Uterus (tissue), 3 donors: ENCODE measurements at regions not wholly inside any gene's neighbourhood (a gene's known extent, or its start where the extent isn't known, plus 50 kb on each side); places are given as distances from the start of the nearest gene placed in this dataset.
"Not testable (repeated sequence)": the region's sequence is repeated elsewhere in the genome, so short reads cannot be mapped to it uniquely, and the experiment has no call there.

Experiments
- DNase-seq, 2 donors: peaks; one replicate each; pipeline ENCODE4 v3.0.0-alpha.2; 2019 to 2020
- H3K27ac ChIP-seq, 2 donors: fragments of 200-600 bp; sonication (generic); 1 replicate in 1 of 2; 2 replicates in 1 of 2; pipeline ENCODE4 v1.5.1; 2016 to 2018
- H3K27me3 ChIP-seq, 2 donors: fragments of 200-600 bp; sonication (generic); one replicate each; pipeline ENCODE4 v1.5.1; 2018 to 2019; ENCODE audit warnings: control low read depth in 1 of 2
- H3K36me3 ChIP-seq, 2 donors: fragments of 200-600 bp; sonication (generic); one replicate each; pipeline ENCODE4 v1.5.1; 2019; ENCODE audit warnings: control low read depth in 1 of 2
- H3K4me1 ChIP-seq, 2 donors: fragments of 200-600 bp; sonication (generic); one replicate each; pipeline ENCODE4 v1.5.1; 2018 to 2019; ENCODE audit warnings: control low read depth in 1 of 2
- H3K4me3 ChIP-seq, 2 donors: fragments of 200-600 bp; sonication (generic); 1 replicate in 1 of 2; 2 replicates in 1 of 2; pipeline ENCODE4 v1.5.1; 2018 to 2019; ENCODE audit warnings: mild to moderate bottlenecking in 1 of 2
- H3K9me3 ChIP-seq, 2 donors: fragments of 200-600 bp; sonication (generic); one replicate each; pipeline ENCODE4 v1.5.1; 2019; ENCODE audit warnings: control low read depth in 1 of 2
- POLR2A ChIP-seq, 2 donors: fragments of 450-650 bp; IDR thresholded peaks; one replicate each; pipeline ENCODE4 v1.6.1; 2016; ENCODE audit warnings: antibody characterized with exemption in 2 of 2, mild to moderate bottlenecking in 1 of 2, moderate library complexity in 1 of 2
- intact Hi-C: fragments of 100-400 bp; cut with DNase I; formaldehyde crosslinking; loops from one replicate; pipeline ENCODE4 v1.15.1; 2023; ENCODE audit warnings: low total_unique reads
- TF ChIP-seq, protein P1 (sequence below), 4 experiments: fragments of 200-600 bp in 2 of 4; fragments of 450-650 bp in 2 of 4; sonication (generic) in 2 of 4; IDR thresholded peaks; one replicate each; pipeline ENCODE4 v1.5.1; 2016 to 2019; ENCODE audit warnings: antibody characterized with exemption in 4 of 4, mild to moderate bottlenecking in 2 of 4, moderate library complexity in 1 of 4
- donor health status: DM: yes; HTN: yes; CAD: no.

DNA sequence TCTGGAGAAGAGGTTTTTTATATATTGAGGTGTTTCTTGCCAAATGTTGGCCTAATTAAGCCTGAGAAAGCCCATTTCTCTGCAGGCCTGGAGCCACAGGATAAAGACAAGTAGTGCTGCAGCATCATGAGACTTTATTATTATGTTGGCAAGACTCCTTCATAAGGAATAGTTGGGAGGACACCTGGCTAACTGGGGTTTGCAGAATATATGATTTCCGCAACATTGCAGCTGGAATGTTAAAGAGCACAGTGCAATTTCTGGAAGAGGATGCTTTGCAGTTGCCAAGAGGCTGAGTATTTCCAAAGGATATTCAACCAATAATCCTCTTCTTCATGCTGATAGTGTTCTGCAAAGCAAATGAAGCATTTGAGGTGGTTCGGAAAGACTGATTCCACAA is 1512.8 kb upstream of the LRRTM3 start:
- DNase-seq = no peak
- TF ChIP-seq, protein P1, sequence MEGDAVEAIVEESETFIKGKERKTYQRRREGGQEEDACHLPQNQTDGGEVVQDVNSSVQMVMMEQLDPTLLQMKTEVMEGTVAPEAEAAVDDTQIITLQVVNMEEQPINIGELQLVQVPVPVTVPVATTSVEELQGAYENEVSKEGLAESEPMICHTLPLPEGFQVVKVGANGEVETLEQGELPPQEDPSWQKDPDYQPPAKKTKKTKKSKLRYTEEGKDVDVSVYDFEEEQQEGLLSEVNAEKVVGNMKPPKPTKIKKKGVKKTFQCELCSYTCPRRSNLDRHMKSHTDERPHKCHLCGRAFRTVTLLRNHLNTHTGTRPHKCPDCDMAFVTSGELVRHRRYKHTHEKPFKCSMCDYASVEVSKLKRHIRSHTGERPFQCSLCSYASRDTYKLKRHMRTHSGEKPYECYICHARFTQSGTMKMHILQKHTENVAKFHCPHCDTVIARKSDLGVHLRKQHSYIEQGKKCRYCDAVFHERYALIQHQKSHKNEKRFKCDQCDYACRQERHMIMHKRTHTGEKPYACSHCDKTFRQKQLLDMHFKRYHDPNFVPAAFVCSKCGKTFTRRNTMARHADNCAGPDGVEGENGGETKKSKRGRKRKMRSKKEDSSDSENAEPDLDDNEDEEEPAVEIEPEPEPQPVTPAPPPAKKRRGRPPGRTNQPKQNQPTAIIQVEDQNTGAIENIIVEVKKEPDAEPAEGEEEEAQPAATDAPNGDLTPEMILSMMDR (IDR thresholded peaks at IDR 0.05) = no peak
- TF ChIP-seq POLR2A (IDR thresholded peaks at IDR 0.05) = no peak
- H3K27me3 ChIP-seq = no peaks in the 10 kb centered on the region
- intact Hi-C loops = no loop called here
- H3K27ac ChIP-seq = no peak overlapping the region
- H3K4me3 ChIP-seq = no peak overlapping the region
- H3K4me1 ChIP-seq = no peaks in the 10 kb centered on the region
- no peaks in the 10 kb centered on the region for H3K36me3 ChIP-seq
- no peaks in the 10 kb centered on the region for H3K9me3 ChIP-seq

DNA sequence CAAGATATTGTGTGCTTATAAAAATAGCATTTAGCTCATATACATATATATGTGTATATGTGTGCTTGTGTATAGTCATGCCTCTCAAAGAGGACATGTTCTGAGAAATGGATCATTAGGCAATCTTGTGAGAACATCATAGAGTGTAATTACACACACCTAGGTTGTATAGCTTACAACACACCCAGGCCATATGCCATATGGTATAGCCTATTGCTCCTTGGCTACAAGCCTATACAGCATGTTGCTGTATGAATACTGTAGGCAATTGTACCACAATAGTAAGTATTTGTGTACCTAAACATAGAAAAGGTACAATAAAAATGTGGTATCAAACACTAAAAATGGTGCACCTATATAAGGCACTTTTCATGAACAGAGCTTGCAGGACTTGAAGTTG is 1510.5 kb upstream of the LRRTM3 start:
- Histone ChIP-seq H3K9me3 (no peaks in the 10 kb centered on the region), H3K27me3 (no peaks in the 10 kb centered on the region), H3K4me1 (no peaks in the 10 kb centered on the region), H3K27ac (no peak overlapping the region), H3K4me3 (no peak overlapping the region), H3K36me3 (no peaks in the 10 kb centered on the region)
- intact Hi-C loops = no loop called here
- DNase-seq = no peak
- TF ChIP-seq, protein P1 (IDR thresholded peaks at IDR 0.05) = no peak
- TF ChIP-seq POLR2A (IDR thresholded peaks at IDR 0.05) = no peak

DNA sequence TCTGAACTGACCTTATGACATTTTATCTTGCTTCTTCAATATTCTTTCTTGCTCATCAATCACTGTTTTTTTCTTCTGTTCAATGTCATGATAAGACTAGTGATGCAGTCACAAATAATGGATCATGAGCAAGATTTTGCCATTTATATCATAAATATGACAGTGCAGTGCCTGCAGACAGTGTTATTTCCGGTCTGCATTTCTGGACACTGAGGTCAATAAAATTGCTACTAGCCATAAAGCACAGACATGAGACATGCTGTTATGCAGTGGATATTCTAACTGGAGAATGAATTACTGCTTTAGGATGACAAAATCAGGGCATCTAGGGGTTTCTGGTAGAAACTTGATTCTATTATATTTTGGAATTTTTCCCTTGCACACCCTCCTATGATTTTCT is 1509.7 kb upstream of the LRRTM3 start:
- DNase-seq = no peak
- intact Hi-C loops = no loop called here
- H3K4me1 ChIP-seq = no peaks in the 10 kb centered on the region
- H3K4me3 ChIP-seq = no peak overlapping the region
- H3K36me3 ChIP-seq = no peaks in the 10 kb centered on the region
- no peak for TF ChIP-seq POLR2A (IDR thresholded peaks at IDR 0.05)
- TF ChIP-seq, protein P1 (IDR thresholded peaks at IDR 0.05) = no peak
- no peak overlapping the region for H3K27ac ChIP-seq
- no peaks in the 10 kb centered on the region for H3K9me3 ChIP-seq
- no peaks in the 10 kb centered on the region for H3K27me3 ChIP-seq

DNA sequence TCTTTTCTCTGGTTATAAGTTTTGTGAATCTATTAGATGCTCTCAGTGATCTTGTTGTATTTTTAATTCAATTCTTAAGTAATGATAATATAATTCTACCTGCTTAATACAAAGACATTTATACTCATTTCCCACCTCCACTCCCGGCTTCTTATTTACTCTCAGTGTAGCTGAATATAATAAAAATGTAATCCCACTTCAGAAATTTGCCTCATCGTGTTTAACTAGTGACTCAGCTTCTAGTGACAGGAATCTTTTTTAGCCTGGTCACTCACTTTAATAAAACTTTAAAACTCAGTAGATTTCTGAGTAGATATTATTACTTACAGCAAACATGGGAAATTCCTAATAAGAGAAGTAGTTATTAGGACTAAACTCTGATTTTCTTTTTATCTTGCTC is 1506.2 kb upstream of the LRRTM3 start:
- Histone ChIP-seq H3K4me1 (no peaks in the 10 kb centered on the region), H3K4me3 (no peak overlapping the region), H3K9me3 (no peaks in the 10 kb centered on the region), H3K36me3 (no peaks in the 10 kb centered on the region), H3K27ac (no peak overlapping the region), H3K27me3 (no peaks in the 10 kb centered on the region)
- DNase-seq = no peak
- TF ChIP-seq, protein P1 (IDR thresholded peaks at IDR 0.05) = no peak
- no peak for TF ChIP-seq POLR2A (IDR thresholded peaks at IDR 0.05)
- intact Hi-C loops = no loop called here

DNA sequence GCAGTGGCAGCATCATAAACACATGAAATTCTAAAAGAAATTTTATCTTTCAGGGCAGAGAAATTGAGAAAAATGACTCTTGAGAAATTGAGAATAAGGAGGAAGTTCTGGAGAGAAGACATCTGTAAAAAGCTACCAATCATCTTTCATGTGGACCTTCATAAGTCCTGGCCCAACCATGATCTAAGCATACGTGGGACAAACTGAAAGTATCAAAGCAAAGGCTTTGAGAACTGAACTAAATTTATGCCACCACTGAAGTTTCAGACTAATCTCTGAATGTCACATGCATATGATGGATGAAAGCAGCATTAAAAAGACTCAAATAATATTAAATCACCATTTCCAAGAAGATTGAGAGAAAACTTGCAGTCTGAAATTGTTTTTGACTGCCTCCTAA is 1502.8 kb upstream of the LRRTM3 start:
- TF ChIP-seq POLR2A (IDR thresholded peaks at IDR 0.05) = no peak
- TF ChIP-seq, protein P1 (IDR thresholded peaks at IDR 0.05) = no peak
- H3K36me3 ChIP-seq = no peaks in the 10 kb centered on the region
- intact Hi-C loops = no loop called here
- no peaks in the 10 kb centered on the region for H3K27me3 ChIP-seq
- no peak for DNase-seq
- no peak overlapping the region for H3K27ac ChIP-seq
- H3K9me3 ChIP-seq = no peaks in the 10 kb centered on the region
- H3K4me3 ChIP-seq = no peak overlapping the region
- no peaks in the 10 kb centered on the region for H3K4me1 ChIP-seq

DNA sequence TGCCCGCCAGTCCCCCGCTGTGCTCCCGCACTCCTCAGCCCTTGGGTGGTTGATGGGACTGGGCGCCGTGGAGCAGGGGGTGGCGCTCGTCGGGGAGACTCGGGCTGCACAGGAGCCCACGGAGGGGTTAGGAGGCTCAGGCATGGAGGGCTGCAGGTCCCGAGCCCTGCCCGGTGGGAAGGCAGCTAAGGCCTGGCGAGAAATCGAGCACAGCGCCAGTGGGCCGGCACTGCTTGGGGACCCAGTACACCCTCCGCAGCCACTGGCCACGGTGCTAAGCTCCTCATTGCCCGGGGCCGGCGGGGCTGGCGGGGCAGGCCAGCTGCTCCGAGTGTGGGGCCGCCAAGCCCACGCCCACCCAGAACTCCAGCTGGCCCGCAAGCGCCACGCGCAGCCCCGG is 1496.5 kb upstream of the LRRTM3 start:
- H3K27me3 ChIP-seq, H3K4me1 ChIP-seq, H3K9me3 ChIP-seq, H3K27ac ChIP-seq, H3K36me3 ChIP-seq, H3K4me3 ChIP-seq, intact Hi-C loops, DNase-seq: not testable (repeated sequence)
